Smooth muscle cell (in vitro differentiated cells): ENCODE measurements at regions not wholly inside any gene's neighbourhood (a gene's known extent, or its start where the extent isn't known, plus 50 kb on each side); places are given as distances from the start of the nearest gene placed in this dataset.

ENCODE experiments used
- DNase-seq: peaks from one replicate; lab custom pipeline; 2025; ENCODE audit not compliant: unreplicated experiment; lab: John Stamatoyannopoulos, UW
- H2AFZ ChIP-seq: fragments of 200-600 bp; sonication (generic); 2 replicates; pipeline ENCODE4 v1.6.0; 2016; ENCODE audit warnings: antibody characterized with exemption, low read depth, mild to moderate bottlenecking
- H3F3A ChIP-seq: fragments of 200-600 bp; sonication (generic); 2 replicates; pipeline ENCODE4 v1.6.0; 2017; ENCODE audit warnings: antibody characterized with exemption, low read depth
- H3K27ac ChIP-seq: fragments of 200-600 bp; sonication (generic); 2 replicates; pipeline ENCODE4 v1.5.1; 2016; ENCODE audit warnings: low read depth, mild to moderate bottlenecking
- H3K27me3 ChIP-seq: fragments of 200-600 bp; sonication (generic); 2 replicates; pipeline ENCODE4 v1.6.1; 2016; ENCODE audit warnings: low read depth, mild to moderate bottlenecking
- H3K36me3 ChIP-seq: fragments of 200-600 bp; sonication (generic); 2 replicates; pipeline ENCODE4 v1.5.1; 2016; ENCODE audit warnings: low read depth
- H3K4me1 ChIP-seq: fragments of 200-600 bp; sonication (generic); 2 replicates; pipeline ENCODE4 v1.5.1; 2016; ENCODE audit warnings: low read depth
- H3K4me2 ChIP-seq: fragments of 200-600 bp; sonication (generic); 2 replicates; pipeline ENCODE4 v1.6.0; 2016; ENCODE audit warnings: mild to moderate bottlenecking
- H3K4me3 ChIP-seq: fragments of 200-600 bp; sonication (generic); 2 replicates; pipeline ENCODE4 v1.5.1; 2016; ENCODE audit warnings: mild to moderate bottlenecking
- H3K79me2 ChIP-seq: fragments of 200-600 bp; sonication (generic); 2 replicates; pipeline ENCODE4 v1.6.0; 2016; ENCODE audit warnings: low read depth, mild to moderate bottlenecking
- H3K9ac ChIP-seq: fragments of 200-600 bp; sonication (generic); 2 replicates; pipeline ENCODE4 v1.6.0; 2016; ENCODE audit warnings: low read depth
- H3K9me3 ChIP-seq: fragments of 200-600 bp; sonication (generic); replicated peaks from 2 replicates; pipeline ENCODE4 v1.5.1; 2016; ENCODE audit warnings: low read depth
- H4K20me1 ChIP-seq: fragments of 200-600 bp; sonication (generic); 2 replicates; pipeline ENCODE4 v1.6.0; 2016; ENCODE audit warnings: low read depth
- WGBS: methylation state at CpG from one replicate; pipeline ENCODE4 v1.1.7; 2016; ENCODE audit warnings: low lambda C conversion rate; 5-methylcytosine and 5-hydroxymethylcytosine counted together
- TF ChIP-seq, protein P1 (sequence below): fragments of 200-600 bp; sonication (generic); IDR thresholded peaks from 2 replicates; pipeline ENCODE4 v1.5.1; 2017; ENCODE audit warnings: borderline replicate concordance, mild to moderate bottlenecking, antibody characterized with exemption; ENCODE audit not compliant: insufficient read depth, poor library complexity, severe bottlenecking

DNA sequence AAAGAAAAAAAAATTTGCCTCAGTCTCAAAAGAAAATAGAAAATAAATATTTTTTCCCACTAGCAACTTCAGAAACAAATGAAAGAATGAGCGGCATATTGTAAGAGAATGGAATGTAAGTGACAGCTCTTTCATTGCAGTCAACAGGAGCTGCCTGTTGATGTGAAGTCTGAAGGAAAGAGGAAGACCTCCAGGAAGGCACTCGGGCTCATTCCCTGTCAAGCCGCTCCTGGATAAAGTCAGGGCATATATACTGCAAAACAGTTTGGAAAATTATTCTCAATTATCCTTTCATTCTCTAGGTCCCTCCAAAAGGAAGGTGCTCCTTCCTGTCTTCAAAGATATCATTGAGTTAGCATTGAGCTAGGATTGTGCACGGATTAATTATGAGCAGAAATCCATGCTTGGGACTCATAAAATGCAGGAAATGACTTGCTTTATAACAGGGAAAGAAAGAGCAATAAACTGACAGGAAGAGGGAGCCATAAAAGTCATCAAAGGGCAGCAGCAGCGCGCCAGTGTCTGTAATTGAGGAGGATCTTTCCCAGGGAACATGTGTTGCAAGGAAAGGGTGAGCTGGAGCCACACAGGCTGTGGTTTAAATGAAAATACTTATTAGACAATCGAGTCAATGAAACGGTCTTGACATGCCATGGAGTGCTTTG lies 218.2 kb downstream of the C6orf118 start:
- Histone ChIP-seq H2AFZ (peak overlapping the region; percentile 72), H3K9me3 (no peaks in the 10 kb centered on the region), H3K27ac (no peak overlapping the region), H3K4me3 (no peak overlapping the region), H3K4me2 (peak overlapping the region; percentile 32), H3K9ac (no peak overlapping the region), H4K20me1 (no peaks in the 10 kb centered on the region), H3K27me3 (no peaks in the 10 kb centered on the region), H3K79me2 (no peaks in the 10 kb centered on the region), H3F3A (no peaks in the 10 kb centered on the region), H3K4me1 (no peaks in the 10 kb centered on the region), H3K36me3 (no peaks in the 10 kb centered on the region)
- no peak for DNase-seq
- TF ChIP-seq, protein P1, sequence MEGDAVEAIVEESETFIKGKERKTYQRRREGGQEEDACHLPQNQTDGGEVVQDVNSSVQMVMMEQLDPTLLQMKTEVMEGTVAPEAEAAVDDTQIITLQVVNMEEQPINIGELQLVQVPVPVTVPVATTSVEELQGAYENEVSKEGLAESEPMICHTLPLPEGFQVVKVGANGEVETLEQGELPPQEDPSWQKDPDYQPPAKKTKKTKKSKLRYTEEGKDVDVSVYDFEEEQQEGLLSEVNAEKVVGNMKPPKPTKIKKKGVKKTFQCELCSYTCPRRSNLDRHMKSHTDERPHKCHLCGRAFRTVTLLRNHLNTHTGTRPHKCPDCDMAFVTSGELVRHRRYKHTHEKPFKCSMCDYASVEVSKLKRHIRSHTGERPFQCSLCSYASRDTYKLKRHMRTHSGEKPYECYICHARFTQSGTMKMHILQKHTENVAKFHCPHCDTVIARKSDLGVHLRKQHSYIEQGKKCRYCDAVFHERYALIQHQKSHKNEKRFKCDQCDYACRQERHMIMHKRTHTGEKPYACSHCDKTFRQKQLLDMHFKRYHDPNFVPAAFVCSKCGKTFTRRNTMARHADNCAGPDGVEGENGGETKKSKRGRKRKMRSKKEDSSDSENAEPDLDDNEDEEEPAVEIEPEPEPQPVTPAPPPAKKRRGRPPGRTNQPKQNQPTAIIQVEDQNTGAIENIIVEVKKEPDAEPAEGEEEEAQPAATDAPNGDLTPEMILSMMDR = no peak
- WGBS = 43% methylated on average over 8 of the region's 8 CpGs

DNA sequence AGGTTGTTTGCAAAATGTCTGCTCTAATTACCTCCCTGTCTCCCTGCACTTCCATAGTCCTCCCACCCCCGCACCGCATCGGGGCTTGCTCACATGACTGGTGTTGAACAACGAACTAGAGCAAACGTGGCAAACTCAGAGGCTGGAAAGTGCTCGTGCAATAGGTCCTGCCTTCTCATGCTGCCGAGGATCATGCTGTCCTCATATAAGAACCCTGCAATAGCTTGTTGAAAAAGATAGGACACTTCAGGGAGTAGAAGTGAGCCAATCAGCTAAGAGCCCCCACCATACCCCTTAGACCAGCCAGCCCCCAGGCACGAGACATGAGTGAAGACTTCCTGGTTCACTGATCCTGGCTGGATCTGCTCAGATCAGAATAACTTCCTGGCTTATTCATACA lies 219.2 kb downstream of the C6orf118 start:
- H3K4me1 ChIP-seq = no peaks in the 10 kb centered on the region
- H2AFZ ChIP-seq = peak overlapping the region; percentile 72
- H3K79me2 ChIP-seq = no peaks in the 10 kb centered on the region
- TF ChIP-seq, protein P1 = no peak
- no peaks in the 10 kb centered on the region for H4K20me1 ChIP-seq
- WGBS = 84% methylated on average over 8 of the region's 8 CpGs
- H3K9me3 ChIP-seq = no peaks in the 10 kb centered on the region
- no peak for DNase-seq
- H3K36me3 ChIP-seq = no peaks in the 10 kb centered on the region
- H3K4me3 ChIP-seq = no peak overlapping the region
- no peaks in the 10 kb centered on the region for H3F3A ChIP-seq
- H3K9ac ChIP-seq = no peak overlapping the region
- no peak overlapping the region for H3K4me2 ChIP-seq
- no peak overlapping the region for H3K27ac ChIP-seq
- no peaks in the 10 kb centered on the region for H3K27me3 ChIP-seq

DNA sequence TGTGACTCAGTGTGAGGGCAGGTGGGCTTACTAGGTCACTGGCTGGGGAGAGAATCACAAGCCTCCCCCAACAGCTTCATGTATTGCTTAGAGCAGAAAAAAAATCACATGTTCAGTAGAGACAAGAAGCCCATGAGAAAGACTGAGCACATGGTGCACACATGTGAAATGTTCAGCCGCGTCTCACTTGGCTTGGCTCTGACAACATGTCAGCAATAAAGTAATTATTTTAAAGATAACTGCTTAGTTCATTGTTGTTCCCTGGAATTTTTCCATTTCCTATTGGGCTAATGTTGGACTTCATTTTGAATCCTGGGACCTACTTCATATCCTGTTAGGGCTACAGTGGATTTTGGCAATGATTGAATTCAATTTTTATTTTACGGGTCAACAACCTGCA lies 222.6 kb downstream of the C6orf118 start:
- WGBS = 91% methylated on average over 3 of the region's 3 CpGs
- Histone ChIP-seq H3K4me1 (no peaks in the 10 kb centered on the region), H3K9me3 (no peaks in the 10 kb centered on the region), H3K27ac (no peak overlapping the region), H3F3A (no peaks in the 10 kb centered on the region), H3K27me3 (no peaks in the 10 kb centered on the region), H3K79me2 (no peaks in the 10 kb centered on the region), H4K20me1 (no peaks in the 10 kb centered on the region), H3K4me2 (no peak overlapping the region), H3K9ac (no peak overlapping the region), H3K36me3 (no peaks in the 10 kb centered on the region), H3K4me3 (no peak overlapping the region), H2AFZ (no peak overlapping the region)
- TF ChIP-seq, protein P1 = no peak
- DNase-seq = no peak

DNA sequence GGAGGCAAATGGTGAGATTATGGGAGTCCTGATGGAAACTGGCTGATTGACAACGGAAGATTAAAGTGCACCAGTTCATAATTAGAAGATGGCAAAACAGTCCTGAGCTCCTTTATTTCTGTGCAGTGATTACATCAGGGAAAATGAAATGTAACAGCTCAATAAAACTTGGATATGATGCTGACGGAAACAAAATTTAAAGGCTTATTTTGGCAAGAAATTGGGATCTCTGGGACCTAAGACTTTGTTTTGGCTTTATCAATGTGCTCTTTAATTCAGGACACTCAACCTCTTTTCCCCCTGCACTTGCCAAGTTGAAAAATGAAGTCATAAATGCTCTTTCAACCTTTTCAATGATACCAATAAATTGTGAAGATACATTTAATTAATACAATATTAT lies 226.8 kb downstream of the C6orf118 start:
- Histone ChIP-seq H3K9ac (no peak overlapping the region), H3K4me2 (no peak overlapping the region), H3K27ac (no peak overlapping the region), H3K27me3 (no peaks in the 10 kb centered on the region), H3K4me3 (no peak overlapping the region), H3K36me3 (no peaks in the 10 kb centered on the region), H3K9me3 (no peaks in the 10 kb centered on the region), H3F3A (no peaks in the 10 kb centered on the region), H3K79me2 (no peaks in the 10 kb centered on the region), H3K4me1 (no peaks in the 10 kb centered on the region), H2AFZ (no peak overlapping the region), H4K20me1 (no peaks in the 10 kb centered on the region)
- no peak for DNase-seq
- WGBS = 89% methylated on average over 2 of the region's 2 CpGs
- TF ChIP-seq, protein P1 = no peak
